Naive thymus-derived CD4-positive, alpha-beta T cell (primary cell): ENCODE measurements at regions not wholly inside any gene's neighbourhood (a gene's known extent, or its start where the extent isn't known, plus 50 kb on each side); places are given as distances from the start of the nearest gene placed in this dataset.

ENCODE experiments used
- ATAC-seq: fragments of 150-1000 bp; cut with Tn5 transposase; 2 replicates; pipeline ENCODE4 v1.10.0; 2021; ENCODE audit warnings: mild to moderate bottlenecking, moderate library complexity
- CTCF ChIA-PET: fragments of 350-600 bp; sonication (Branson Sonifier 250); formaldehyde crosslinking; loops from one replicate; lab custom pipeline; 2021; ENCODE audit warnings: antibody characterized with exemption; lab: Charles Lee
- POLR2A ChIA-PET: fragments of 350-600 bp; sonication (Branson Sonifier 250); formaldehyde crosslinking; loops from one replicate; lab custom pipeline; 2021; ENCODE audit warnings: antibody characterized with exemption, inconsistent platforms; lab: Charles Lee
- DNase-seq, 9 donors: peaks; one replicate each; pipeline versions ENCODE4 v3.0.0 to v3.0.0-alpha.2; 2020 to 2022; ENCODE audit warnings: mixed read lengths in 1 of 9
- H3K27ac ChIP-seq: one replicate; pipeline ENCODE4 v1.7.0; 2013; ENCODE audit warnings: mild to moderate bottlenecking, low read depth, low read length, moderate library complexity
- H3K27me3 ChIP-seq, 2 donors: one replicate each; pipeline ENCODE4 v1.7.0; 2013; ENCODE audit warnings: low read length in 2 of 2, mild to moderate bottlenecking in 2 of 2, moderate library complexity in 2 of 2; ENCODE audit not compliant: control insufficient read depth in 2 of 2, insufficient read depth in 2 of 2
- H3K36me3 ChIP-seq, 3 experiments: 1 replicate in 2 of 3; 2 replicates in 1 of 3; pipeline ENCODE4 v1.7.0; 2013; ENCODE audit warnings: low read length in 3 of 3, mild to moderate bottlenecking in 3 of 3, moderate library complexity in 1 of 3; ENCODE audit not compliant: insufficient read depth in 3 of 3, control insufficient read depth in 2 of 3
- H3K4me1 ChIP-seq, 2 donors: one replicate each; pipeline ENCODE4 v1.7.0; 2013; ENCODE audit warnings: low read length in 2 of 2, mild to moderate bottlenecking in 2 of 2, moderate library complexity in 1 of 2; ENCODE audit not compliant: control insufficient read depth in 2 of 2, insufficient read depth in 2 of 2
- H3K4me3 ChIP-seq: 2 replicates; pipeline ENCODE4 v1.7.0; 2013; ENCODE audit warnings: mild to moderate bottlenecking, low read length
- H3K9me3 ChIP-seq, 3 experiments: 1 replicate in 2 of 3; 2 replicates in 1 of 3; pipeline ENCODE4 v1.7.0; 2013; ENCODE audit warnings: low read length in 3 of 3; ENCODE audit not compliant: control insufficient read depth in 2 of 3
- H3K27ac Mint-ChIP-seq, 9 donors: one replicate each; pipeline ENCODE4 v1.8.0; 2020 to 2022; ENCODE audit warnings: mixed read lengths in 9 of 9, mild to moderate bottlenecking in 8 of 9, moderate library complexity in 5 of 9, inconsistent platforms in 2 of 9
- H3K27me3 Mint-ChIP-seq, 5 donors: one replicate each; pipeline ENCODE4 v1.8.0; 2021 to 2022; ENCODE audit warnings: mixed read lengths in 5 of 5, mild to moderate bottlenecking in 1 of 5
- H3K36me3 Mint-ChIP-seq, 5 donors: one replicate each; pipeline ENCODE4 v1.8.0; 2020 to 2022; ENCODE audit warnings: mixed read lengths in 5 of 5, mild to moderate bottlenecking in 3 of 5, inconsistent platforms in 1 of 5
- H3K4me1 Mint-ChIP-seq, 7 donors: one replicate each; pipeline ENCODE4 v1.8.0; 2020 to 2022; ENCODE audit warnings: mixed read lengths in 7 of 7, mild to moderate bottlenecking in 3 of 7, inconsistent platforms in 1 of 7
- H3K4me3 Mint-ChIP-seq, 10 donors: one replicate each; pipeline ENCODE4 v1.8.0; 2020 to 2022; ENCODE audit warnings: mild to moderate bottlenecking in 10 of 10, mixed read lengths in 10 of 10, moderate library complexity in 6 of 10, inconsistent platforms in 2 of 10
- H3K9me3 Mint-ChIP-seq, 11 donors: one replicate each; pipeline ENCODE4 v1.8.0; 2020 to 2022; ENCODE audit warnings: mixed read lengths in 11 of 11, mild to moderate bottlenecking in 4 of 11, inconsistent platforms in 1 of 11, moderate library complexity in 1 of 11
- intact Hi-C, 2 donors: fragments of 100-400 bp; cut with micrococcal nuclease; formaldehyde crosslinking; loops; one replicate each; pipeline ENCODE4 v1.15.1; 2023

- ChIA-PET POLR2A (no interaction called here), CTCF (no interaction called here)
- no peaks in the 10 kb centered on the region for H3K4me1 ChIP-seq
- no peaks in the 10 kb centered on the region for H3K27me3 Mint-ChIP-seq
- H3K27ac Mint-ChIP-seq = no peak overlapping the region
- H3K36me3 ChIP-seq = no peaks in the 10 kb centered on the region
- no peaks in the 10 kb centered on the region for H3K9me3 ChIP-seq
- intact Hi-C loops = no loop called here
- H3K36me3 Mint-ChIP-seq = no peaks in the 10 kb centered on the region
- no peaks in the 10 kb centered on the region for H3K27me3 ChIP-seq
- no peaks in the 10 kb centered on the region for H3K4me1 Mint-ChIP-seq
- no peak overlapping the region for H3K4me3 Mint-ChIP-seq
- H3K27ac ChIP-seq = no peak overlapping the region
- peaks cover 0 to 10% (median 0%) of the 10 kb centered on the region in 11 donors for H3K9me3 Mint-ChIP-seq
- ATAC-seq (no peak), DNase-seq (no peak)
- H3K4me3 ChIP-seq = no peak overlapping the region
Measured at GRCh38 chr17:52776234-52776633, 617.7 kb upstream of the CA10 start.

DNA sequence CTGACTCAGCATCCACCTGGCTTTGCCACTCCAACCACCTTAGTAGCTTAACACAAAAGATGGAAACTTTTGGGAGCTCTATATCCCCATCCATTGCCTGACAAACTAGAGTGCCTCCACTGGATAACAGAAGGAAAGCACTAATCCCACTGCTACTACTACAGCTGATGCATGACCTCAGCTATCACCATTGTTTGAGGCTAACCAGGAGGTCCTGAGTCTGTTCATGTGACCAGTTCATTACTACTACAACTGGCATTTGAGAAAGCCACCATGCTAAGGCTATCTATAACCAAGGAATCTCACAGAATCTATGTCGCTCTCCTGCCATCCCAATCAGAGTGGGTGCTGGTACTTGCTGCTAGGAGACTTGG lies 604.3 kb upstream of the CA10 start:
- H3K4me1 ChIP-seq = no peaks in the 10 kb centered on the region
- ATAC-seq (no peak), DNase-seq (no peak)
- H3K36me3 ChIP-seq = no peaks in the 10 kb centered on the region
- no peak overlapping the region for H3K27ac Mint-ChIP-seq
- ChIA-PET POLR2A (no interaction called here), CTCF (no interaction called here)
- H3K27me3 ChIP-seq = no peaks in the 10 kb centered on the region
- intact Hi-C loops = no loop called here
- H3K27ac ChIP-seq = no peak overlapping the region
- H3K4me1 Mint-ChIP-seq = no peaks in the 10 kb centered on the region
- no peaks in the 10 kb centered on the region for H3K27me3 Mint-ChIP-seq
- no peak overlapping the region for H3K4me3 ChIP-seq
- H3K9me3 Mint-ChIP-seq = peaks cover 0 to 18% (median 7%) of the 10 kb centered on the region in 11 donors
- H3K4me3 Mint-ChIP-seq = no peak overlapping the region
- H3K36me3 Mint-ChIP-seq = peaks cover 0 to 3% (median 0%) of the 10 kb centered on the region in 5 donors
- H3K9me3 ChIP-seq = no peaks in the 10 kb centered on the region

GRCh38 chr17:52762147-52762793 lies 603.8 kb upstream of the CA10 start:
- DNase-seq = no peak
- Mint-ChIP-seq H3K9me3 (peaks cover 0 to 18% (median 7%) of the 10 kb centered on the region in 11 donors), H3K36me3 (peaks cover 0 to 3% (median 0%) of the 10 kb centered on the region in 5 donors), H3K4me3 (no peak overlapping the region), H3K27ac (no peak overlapping the region), H3K4me1 (no peaks in the 10 kb centered on the region), H3K27me3 (no peaks in the 10 kb centered on the region)
- H3K4me3 ChIP-seq = no peak overlapping the region
- H3K9me3 ChIP-seq = no peaks in the 10 kb centered on the region
- no peaks in the 10 kb centered on the region for H3K36me3 ChIP-seq
- ATAC-seq = no peak
- ChIA-PET CTCF (no interaction called here), POLR2A (no interaction called here)
- intact Hi-C loops = no loop called here
- no peaks in the 10 kb centered on the region for H3K27me3 ChIP-seq
- no peaks in the 10 kb centered on the region for H3K4me1 ChIP-seq
- H3K27ac ChIP-seq = no peak overlapping the region

DNA sequence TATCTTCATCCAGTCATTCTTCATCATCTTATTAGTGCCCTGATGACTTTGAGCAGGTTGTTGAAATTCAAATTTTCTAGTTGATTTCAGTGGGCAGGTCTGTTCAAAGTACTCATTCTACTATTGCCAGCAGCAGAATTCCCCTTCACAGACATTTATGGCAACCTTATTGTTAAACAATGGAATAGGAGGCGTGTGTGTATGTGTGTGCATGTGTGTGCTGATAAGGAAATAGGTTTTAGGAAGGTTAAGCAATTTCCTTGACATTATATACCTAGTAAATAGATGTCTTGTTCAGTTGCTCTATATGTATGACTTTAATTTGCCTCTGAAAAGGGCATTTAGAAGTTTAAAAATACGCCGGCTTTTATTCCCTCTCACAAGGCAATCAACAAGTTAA lies 601.4 kb upstream of the CA10 start:
- ATAC-seq (no peak), DNase-seq (no peak)
- Histone ChIP-seq H3K4me3 (no peak overlapping the region), H3K27ac (no peak overlapping the region), H3K9me3 (no peaks in the 10 kb centered on the region), H3K36me3 (no peaks in the 10 kb centered on the region), H3K27me3 (no peaks in the 10 kb centered on the region), H3K4me1 (no peaks in the 10 kb centered on the region)
- H3K27me3 Mint-ChIP-seq = no peaks in the 10 kb centered on the region
- no peak overlapping the region for H3K4me3 Mint-ChIP-seq
- no peaks in the 10 kb centered on the region for H3K4me1 Mint-ChIP-seq
- ChIA-PET CTCF (no interaction called here), POLR2A (no interaction called here)
- peaks cover 0 to 7% (median 2%) of the 10 kb centered on the region in 11 donors for H3K9me3 Mint-ChIP-seq
- peaks cover 0 to 3% (median 0%) of the 10 kb centered on the region in 5 donors for H3K36me3 Mint-ChIP-seq
- intact Hi-C loops = no loop called here
- H3K27ac Mint-ChIP-seq = no peak overlapping the region

- intact Hi-C loops = no loop called here
- Histone ChIP-seq H3K27ac (no peak overlapping the region), H3K27me3 (no peaks in the 10 kb centered on the region), H3K36me3 (no peaks in the 10 kb centered on the region), H3K4me1 (no peaks in the 10 kb centered on the region), H3K9me3 (no peaks in the 10 kb centered on the region), H3K4me3 (no peak overlapping the region)
- H3K4me1 Mint-ChIP-seq = no peaks in the 10 kb centered on the region
- ChIA-PET CTCF (no interaction called here), POLR2A (no interaction called here)
- no peak overlapping the region for H3K4me3 Mint-ChIP-seq
- peaks cover 0 to 5% (median 0%) of the 10 kb centered on the region in 11 donors for H3K9me3 Mint-ChIP-seq
- H3K27me3 Mint-ChIP-seq = no peaks in the 10 kb centered on the region
- ATAC-seq = no peak
- DNase-seq = no peak
- H3K27ac Mint-ChIP-seq = no peak overlapping the region
- peaks cover 0 to 3% (median 0%) of the 10 kb centered on the region in 5 donors for H3K36me3 Mint-ChIP-seq
Measured at GRCh38 chr17:52758481-52758880, 600.0 kb upstream of the CA10 start.

DNA sequence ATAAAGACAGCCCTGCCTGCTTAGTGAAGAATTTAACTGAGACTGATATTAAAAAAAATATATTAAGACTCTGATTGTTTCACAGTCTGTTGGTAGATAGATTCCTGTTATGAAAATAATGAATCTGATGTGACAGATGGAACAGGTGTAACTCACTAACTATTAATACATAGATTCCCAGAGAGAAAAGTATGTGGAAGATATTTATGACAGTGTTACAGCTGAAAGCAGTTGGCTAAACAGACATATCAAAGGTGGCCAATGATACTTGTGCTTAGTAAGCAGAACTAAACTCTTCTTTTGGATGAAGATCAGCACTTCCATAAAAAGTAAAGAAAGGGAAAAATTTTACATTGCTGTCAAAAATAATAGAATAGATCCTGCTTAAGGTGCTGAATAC lies 598.2 kb upstream of the CA10 start:
- H3K4me1 Mint-ChIP-seq = no peaks in the 10 kb centered on the region
- no peak overlapping the region for H3K4me3 Mint-ChIP-seq
- peaks cover 0 to 3% (median 0%) of the 10 kb centered on the region in 5 donors for H3K36me3 Mint-ChIP-seq
- H3K36me3 ChIP-seq = no peaks in the 10 kb centered on the region
- ChIA-PET POLR2A (no interaction called here), CTCF (no interaction called here)
- no peak overlapping the region for H3K4me3 ChIP-seq
- H3K9me3 Mint-ChIP-seq = peaks cover 0 to 8% (median 2%) of the 10 kb centered on the region in 11 donors
- no peak overlapping the region for H3K27ac Mint-ChIP-seq
- no peak overlapping the region for H3K27ac ChIP-seq
- ATAC-seq (no peak), DNase-seq (no peak)
- H3K27me3 ChIP-seq = no peaks in the 10 kb centered on the region
- H3K4me1 ChIP-seq = no peaks in the 10 kb centered on the region
- no peaks in the 10 kb centered on the region for H3K27me3 Mint-ChIP-seq
- H3K9me3 ChIP-seq = no peaks in the 10 kb centered on the region
- intact Hi-C loops = no loop called here

DNA sequence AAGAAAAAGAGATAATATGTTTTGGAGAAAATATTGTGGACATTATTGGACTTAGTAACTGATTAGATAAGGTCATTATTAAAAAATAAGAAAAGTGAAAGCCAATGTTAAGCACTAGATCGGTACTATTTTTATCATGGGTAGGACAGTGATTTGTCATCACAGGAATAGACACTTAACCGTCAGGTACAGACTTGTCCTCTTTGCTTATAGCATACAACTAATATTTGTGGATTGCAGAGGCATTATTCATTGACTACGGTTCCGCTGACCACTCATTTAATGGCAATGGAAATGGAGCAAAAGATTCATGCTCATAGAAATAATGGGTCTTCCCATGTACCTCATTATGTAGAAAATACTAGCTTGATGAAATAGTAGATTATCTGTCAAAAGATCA lies 596.3 kb upstream of the CA10 start:
- no peaks in the 10 kb centered on the region for H3K36me3 ChIP-seq
- ChIA-PET CTCF (no interaction called here), POLR2A (no interaction called here)
- Mint-ChIP-seq H3K36me3 (peaks cover 0 to 3% (median 0%) of the 10 kb centered on the region in 5 donors), H3K9me3 (peaks cover 0 to 9% (median 2%) of the 10 kb centered on the region in 11 donors), H3K27me3 (no peaks in the 10 kb centered on the region), H3K4me3 (no peak overlapping the region), H3K27ac (no peak overlapping the region), H3K4me1 (no peaks in the 10 kb centered on the region)
- H3K27ac ChIP-seq = no peak overlapping the region
- no peaks in the 10 kb centered on the region for H3K27me3 ChIP-seq
- no peaks in the 10 kb centered on the region for H3K4me1 ChIP-seq
- no peak overlapping the region for H3K4me3 ChIP-seq
- intact Hi-C loops = no loop called here
- ATAC-seq (no peak), DNase-seq (no peak)
- no peaks in the 10 kb centered on the region for H3K9me3 ChIP-seq
